ENCODE measurements at regions not wholly inside any gene's neighbourhood (a gene's known extent, or its start where the extent isn't known, plus 50 kb on each side); places are given as distances from the start of the nearest gene placed in this dataset.
"Not testable (repeated sequence)": the region's sequence is repeated elsewhere in the genome, so short reads cannot be mapped to it uniquely, and the experiment has no call there.

GRCh38 chrY:7878719-7879118 is 967.2 kb upstream of the AMELY start:
- no peak for DNase-seq (ENCODE audit: low read depth in 2 of 2)

DNA sequence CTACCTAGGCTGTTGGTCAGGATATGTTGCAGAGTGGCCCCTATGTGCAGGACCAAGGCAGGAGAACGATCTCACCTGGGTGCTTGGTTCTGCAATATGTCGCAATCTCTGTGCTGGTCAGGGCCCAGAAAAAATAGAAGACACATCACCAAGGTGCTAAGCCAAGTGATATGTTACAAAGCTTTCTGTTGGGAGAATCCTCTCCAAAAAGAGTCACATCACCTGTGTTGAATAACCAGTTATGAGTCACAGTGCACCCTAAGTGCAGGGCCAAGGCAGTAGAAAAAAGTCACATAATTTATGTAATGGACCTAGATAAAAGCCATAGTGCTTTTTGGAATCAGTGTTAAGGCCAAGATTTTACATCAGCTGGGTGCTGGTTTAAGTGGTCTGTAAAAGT is 965.9 kb upstream of the AMELY start:
- DNase-seq (ENCODE audit: low read depth in 2 of 2), result no peak

DNA sequence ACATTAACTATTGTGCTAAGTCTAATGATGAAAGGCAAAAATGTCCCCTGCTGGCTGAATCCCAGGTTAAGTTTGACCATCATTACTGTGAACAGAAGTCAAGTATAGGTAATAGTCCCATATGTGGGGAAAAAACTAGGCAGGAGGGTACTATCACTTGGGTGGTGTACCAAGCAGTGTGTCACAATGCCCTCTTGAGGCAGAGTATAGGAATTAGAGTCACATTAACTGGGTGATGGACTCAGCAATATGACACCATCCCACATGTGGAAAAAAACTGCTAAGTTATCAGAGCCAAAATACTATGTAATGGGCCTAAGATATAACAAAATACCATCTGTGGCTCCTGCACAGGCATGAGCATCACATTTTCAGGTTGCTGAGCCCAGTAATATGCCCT is 962.5 kb upstream of the AMELY start:
- peak; percentile 39 to 51 for DNase-seq (ENCODE audit: low read depth in 2 of 2)

DNA sequence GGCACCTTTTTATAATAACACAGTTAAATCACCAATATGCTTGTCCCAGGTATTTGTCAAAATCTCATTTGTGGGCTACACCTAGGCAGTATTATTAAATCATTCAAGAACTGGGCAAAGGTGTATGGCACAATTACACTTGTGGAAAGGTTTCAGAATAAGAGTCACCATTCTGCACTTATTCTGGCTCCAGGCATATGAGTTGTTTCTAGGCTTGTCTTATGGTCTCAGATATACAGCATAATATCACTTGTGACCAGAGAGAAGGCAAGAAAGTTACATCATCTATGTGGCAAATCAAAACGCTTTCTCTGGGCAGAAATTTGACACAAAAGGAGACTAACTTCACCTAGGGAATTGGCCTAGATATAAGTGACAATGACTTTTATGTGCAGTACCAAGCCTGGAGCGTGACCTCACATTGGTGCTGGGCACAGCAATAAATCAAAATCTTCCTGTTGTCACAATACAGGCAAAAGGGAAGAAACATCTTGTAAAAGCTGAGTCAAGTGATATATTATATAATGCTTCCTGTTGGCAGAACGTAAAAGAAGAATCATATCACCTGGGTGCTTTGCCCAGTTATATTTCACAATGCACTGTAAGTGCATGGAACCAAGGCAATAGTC is 959.9 kb upstream of the AMELY start:
- no peak for DNase-seq (ENCODE audit: low read depth in 2 of 2)

DNA sequence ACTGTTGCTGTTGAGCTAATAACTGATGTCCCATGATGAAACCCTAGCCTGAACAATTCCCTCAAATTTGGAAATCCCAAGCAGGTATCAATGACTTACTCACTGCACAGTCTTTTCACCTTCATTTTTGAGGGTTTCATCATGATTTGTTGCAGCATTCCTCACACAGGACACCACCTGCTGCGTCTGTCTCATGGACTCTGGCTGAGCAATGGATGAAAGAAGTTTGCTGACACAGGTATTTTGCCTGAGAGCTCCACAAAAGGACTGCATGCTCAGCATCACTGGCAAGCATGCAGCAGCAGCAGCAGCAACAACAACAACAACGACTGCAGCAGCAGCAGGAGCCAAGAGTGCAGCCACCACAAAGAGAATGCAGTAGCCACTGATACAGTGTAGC is 955.4 kb upstream of the AMELY start:
- no peak for DNase-seq (ENCODE audit: low read depth in 2 of 2)

DNA sequence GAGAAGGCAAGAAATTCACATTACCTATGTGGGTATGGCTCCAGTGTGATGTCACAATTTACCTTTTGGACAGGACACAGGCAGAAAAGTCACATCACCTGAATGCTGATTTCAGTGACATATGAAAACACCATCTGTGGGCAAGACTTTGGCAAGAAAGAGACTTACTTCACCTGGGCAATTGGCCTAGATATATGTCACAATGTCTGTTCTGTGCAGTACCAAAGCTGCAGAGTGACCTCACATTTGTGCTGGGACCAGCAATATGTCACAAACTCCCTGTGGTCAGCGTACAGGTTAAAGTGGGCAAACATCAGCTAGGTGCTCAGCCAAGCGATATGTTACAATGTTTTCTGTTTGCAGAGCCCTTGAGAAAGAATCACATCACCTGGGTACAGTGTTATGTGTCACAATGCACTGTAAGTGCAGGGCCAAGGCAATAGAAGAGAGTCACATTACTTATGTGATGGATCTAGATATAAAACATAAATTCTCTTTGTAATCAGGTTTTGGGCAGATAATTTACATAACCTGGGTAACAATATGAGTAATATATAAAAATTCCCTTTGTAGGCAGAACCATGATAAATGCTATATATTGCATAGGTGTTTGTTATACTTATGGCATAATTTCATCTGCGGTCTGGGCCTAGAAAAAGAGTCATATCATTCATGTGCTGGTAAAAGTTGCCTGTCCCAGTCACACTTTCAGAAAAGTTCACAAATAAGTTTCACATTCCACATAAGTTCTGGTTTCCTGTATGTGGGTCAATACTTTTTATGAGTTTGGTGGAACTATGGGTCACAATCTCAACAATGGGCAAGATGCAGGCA is 949.4 kb upstream of the AMELY start:
- no peak for DNase-seq (ENCODE audit: low read depth in 2 of 2)

- DNase-seq (ENCODE audit: low read depth in 2 of 2), result no peak
Observed at GRCh38 chrY:7850191-7850590, 938.6 kb upstream of the AMELY start.

GRCh38 chrY:7845776-7846175 is 934.2 kb upstream of the AMELY start:
- DNase-seq (ENCODE audit: low read depth in 2 of 2), result no peak

GRCh38 chrY:7837046-7837445 is 925.5 kb upstream of the AMELY start:
- no peak for DNase-seq (ENCODE audit: low read depth in 2 of 2)

DNA sequence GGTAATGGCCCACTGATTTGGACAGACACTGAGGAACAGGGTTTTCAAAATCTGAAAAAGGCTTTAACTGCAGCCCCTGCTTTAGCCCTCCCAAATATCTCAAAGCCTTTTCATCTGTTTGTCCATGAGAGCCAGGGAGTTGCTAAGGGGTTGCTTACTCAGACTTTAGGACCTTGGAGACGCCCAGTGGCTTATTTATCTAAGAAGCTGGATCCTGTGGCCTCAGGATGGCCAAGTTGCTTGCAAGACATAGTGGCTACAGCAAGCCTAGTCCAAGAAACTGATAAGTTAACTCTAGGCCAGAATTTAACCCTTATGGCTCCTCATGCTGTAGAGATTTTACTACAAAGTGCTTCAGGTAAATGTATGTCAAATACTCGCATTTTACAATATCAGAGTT is 924.8 kb upstream of the AMELY start:
- DNase-seq (ENCODE audit: low read depth in 2 of 2), result no peak

GRCh38 chrY:7835416-7835815 is 923.9 kb upstream of the AMELY start:
- no peak for DNase-seq (ENCODE audit: low read depth in 2 of 2)

GRCh38 chrY:7834284-7834683 is 922.7 kb upstream of the AMELY start:
- no peak for DNase-seq (ENCODE audit: low read depth in 2 of 2)

- not testable (repeated sequence) for DNase-seq (ENCODE audit: low read depth in 2 of 2)
Observed at GRCh38 chrY:7830881-7831280, 919.3 kb upstream of the AMELY start.

DNA sequence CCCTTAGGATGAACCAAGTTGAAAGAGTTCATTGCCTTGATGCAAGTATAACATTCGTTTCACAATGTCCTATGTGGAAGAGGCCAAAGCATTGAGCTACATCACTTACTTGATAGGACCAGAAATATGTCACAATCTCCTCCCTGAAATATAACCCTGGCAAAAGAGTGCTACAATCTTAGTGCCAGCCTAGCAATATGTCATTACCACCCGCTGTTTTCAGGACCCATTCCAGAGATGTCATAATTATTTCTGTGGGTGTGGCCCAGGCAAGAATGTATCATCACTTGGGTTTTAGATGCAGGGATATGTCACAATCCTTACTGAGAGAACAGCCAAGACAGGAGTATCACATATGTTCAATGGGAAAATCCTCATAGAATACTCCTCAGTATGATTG is 915.0 kb upstream of the AMELY start:
- DNase-seq (ENCODE audit: low read depth in 2 of 2), result no peak

GRCh38 chrY:7825874-7826273 is 914.3 kb upstream of the AMELY start:
- DNase-seq (ENCODE audit: low read depth in 2 of 2), result no peak

DNA sequence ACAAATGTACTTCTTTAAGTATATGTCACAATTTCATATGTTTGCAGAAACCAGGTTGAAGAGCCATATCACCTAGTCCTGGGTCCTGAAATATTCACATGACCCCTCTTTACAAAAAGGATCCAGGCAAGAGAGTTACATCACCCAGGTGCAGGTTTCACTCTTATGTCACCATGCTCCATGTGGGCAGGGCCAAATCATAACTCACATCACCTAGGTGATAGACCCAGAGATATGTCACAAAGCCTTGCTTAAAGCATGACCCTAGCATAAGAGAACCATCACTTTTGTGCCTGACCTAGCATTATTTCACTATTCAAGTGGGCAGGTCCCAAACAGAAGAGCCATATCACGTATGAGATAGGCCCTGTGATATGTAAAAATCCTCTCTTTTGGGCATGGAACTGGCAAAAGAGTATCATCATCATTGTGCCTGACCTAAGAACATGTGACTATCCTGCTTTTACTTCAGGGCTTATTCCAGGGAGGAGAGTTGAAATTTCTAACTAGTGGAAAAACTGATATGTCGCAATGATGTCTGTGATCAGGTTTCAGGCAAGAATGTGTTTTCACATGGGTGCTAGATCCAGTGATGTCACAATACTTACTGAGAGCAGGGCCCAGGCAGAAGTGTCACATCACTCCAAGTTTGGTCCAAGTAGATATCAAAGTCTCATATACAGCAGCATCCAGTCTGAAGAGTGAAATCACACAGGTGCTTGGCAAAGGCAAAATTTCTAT is 909.9 kb upstream of the AMELY start:
- peak; percentile 36 to 37 for DNase-seq (ENCODE audit: low read depth in 2 of 2)

DNA sequence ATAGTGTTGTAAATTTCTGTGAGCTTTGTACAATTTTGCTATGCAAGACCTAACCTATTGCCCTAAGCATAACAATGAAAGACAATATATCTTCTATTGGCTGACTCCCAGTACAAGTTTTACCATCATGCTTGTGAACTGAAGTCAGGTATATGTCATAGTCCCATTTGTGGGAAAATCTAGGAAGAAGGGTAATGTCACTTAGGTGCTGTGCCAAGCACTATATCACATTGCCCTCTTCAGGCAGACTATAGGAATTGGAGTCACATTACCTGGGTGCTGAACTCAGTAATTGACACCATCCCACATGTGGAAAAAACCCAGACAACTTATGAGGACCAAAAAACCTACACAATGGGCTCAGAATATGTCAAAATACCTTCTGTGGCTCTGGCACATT is 907.4 kb upstream of the AMELY start:
- DNase-seq (ENCODE audit: low read depth in 2 of 2), result no peak

- DNase-seq (ENCODE audit: low read depth in 2 of 2), result no peak
Observed at GRCh38 chrY:7816567-7816966, 905.0 kb upstream of the AMELY start.

DNA sequence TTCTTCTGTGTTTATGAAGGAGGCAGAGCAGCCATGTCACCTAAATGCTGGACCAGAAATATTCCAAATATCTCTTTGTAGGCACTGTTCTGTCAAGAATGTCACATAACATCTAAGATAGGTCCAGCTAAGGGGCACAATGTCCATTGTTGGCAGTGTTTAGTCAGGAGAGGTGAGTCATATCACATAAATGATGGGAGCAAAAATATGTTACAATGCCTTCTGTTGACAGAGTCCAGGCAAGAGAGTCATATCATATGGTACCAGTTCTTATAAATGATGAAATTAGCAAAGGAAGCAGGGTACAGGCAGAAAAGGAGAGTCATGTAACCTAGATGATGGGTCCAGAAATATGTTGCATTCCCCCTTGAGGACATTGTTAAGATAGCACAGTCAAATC is 904.4 kb upstream of the AMELY start:
- no peak for DNase-seq (ENCODE audit: low read depth in 2 of 2)

DNA sequence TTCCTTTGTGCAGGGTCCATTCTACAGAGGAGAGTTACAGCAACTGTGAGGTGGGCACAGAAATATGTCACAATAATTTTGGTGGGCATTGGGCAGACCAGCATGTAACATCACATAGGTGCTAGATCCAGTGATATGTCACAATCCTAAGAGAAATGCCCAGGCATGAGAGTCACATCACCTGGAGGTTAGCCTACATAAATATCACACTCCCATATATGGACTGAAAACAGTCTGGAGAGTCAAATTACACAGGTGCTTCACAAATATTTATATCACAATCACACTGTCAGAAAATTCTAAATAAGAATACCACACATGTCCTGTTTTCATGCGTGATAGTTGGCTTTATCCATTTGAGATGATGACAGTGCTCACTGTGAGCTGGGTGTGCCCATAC is 903.7 kb upstream of the AMELY start:
- DNase-seq (ENCODE audit: low read depth in 2 of 2), result no peak

DNA sequence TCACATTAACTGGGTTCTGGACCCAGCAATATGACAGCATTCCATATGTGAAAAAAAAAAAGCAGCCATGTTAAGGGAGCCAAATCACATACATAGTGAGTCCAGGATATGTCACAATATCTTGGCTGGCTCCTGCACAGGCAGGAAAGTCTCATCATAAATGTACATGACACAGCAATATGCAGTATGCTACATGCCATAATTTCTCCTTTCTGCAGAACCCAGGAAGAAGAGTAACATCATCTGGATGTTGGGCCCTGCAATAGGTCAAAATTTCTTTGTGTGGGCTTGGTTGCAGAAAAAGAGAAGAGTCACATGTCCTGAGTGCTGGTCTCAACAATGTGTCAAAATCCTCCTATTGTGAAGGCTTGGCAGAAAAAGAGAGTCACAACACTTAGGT is 902.8 kb upstream of the AMELY start:
- no peak for DNase-seq (ENCODE audit: low read depth in 2 of 2)

GRCh38 chrY:7810359-7810758 is 898.8 kb upstream of the AMELY start:
- DNase-seq (ENCODE audit: low read depth in 2 of 2), result no peak

DNA sequence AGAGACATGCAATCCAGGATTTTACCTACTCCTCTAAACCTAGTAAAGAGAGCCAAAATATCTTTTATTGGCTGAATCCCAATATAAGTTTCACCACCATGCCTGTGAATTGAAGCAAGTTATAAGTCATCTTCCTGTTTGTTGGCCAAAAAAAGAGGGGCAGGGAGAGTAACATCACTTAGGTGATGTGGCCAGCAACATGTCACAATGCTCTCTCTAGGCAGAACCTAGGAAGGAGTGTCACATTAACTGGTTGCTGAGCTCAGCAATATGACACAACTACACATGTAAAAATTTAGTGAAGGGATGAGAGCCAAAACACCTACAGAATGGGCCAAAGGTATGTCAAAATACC is 895.9 kb upstream of the AMELY start:
- DNase-seq (ENCODE audit: low read depth in 2 of 2), result no peak

All from fibroblast of skin of left biceps (primary cell).